Endodermal cell (in vitro differentiated cells): ENCODE measurements at regions not wholly inside any gene's neighbourhood (a gene's known extent, or its start where the extent isn't known, plus 50 kb on each side); places are given as distances from the start of the nearest gene placed in this dataset.

ENCODE experiments used
- DNase-seq: peaks from one replicate; pipeline ENCODE4 v3.0.0-alpha.2; 2017
- H3K27ac ChIP-seq: 2 replicates; pipeline ENCODE4 v1.5.1; 2013; ENCODE audit warnings: mild to moderate bottlenecking, low read depth, low read length, moderate library complexity
- H3K27me3 ChIP-seq: 2 replicates; pipeline ENCODE4 v1.6.1; 2013; ENCODE audit warnings: mild to moderate bottlenecking, low read length, moderate library complexity; ENCODE audit not compliant: insufficient read depth, control insufficient read depth, poor library complexity, severe bottlenecking
- H3K36me3 ChIP-seq: 2 replicates; pipeline ENCODE4 v1.7.0; 2013; ENCODE audit warnings: mild to moderate bottlenecking, low read length, moderate library complexity; ENCODE audit not compliant: control insufficient read depth, insufficient read depth
- H3K4me1 ChIP-seq: one replicate; pipeline ENCODE4 v1.7.0; 2013; ENCODE audit warnings: low read length; ENCODE audit not compliant: control insufficient read depth, insufficient read depth
- H3K4me3 ChIP-seq: 2 replicates; pipeline ENCODE4 v1.5.1; 2013; ENCODE audit warnings: mild to moderate bottlenecking, low read length, moderate library complexity
- H3K9ac ChIP-seq: 2 replicates; pipeline ENCODE4 v1.6.1; 2013; ENCODE audit warnings: mild to moderate bottlenecking, low read length, moderate library complexity; ENCODE audit not compliant: poor library complexity, severe bottlenecking; ENCODE audit errors: extremely low read depth
- H3K9me3 ChIP-seq: 2 replicates; pipeline ENCODE4 v1.6.1; 2013; ENCODE audit warnings: mild to moderate bottlenecking, low read length, moderate library complexity; ENCODE audit not compliant: control insufficient read depth
- H3K27ac Mint-ChIP-seq: 2 replicates; pipeline ENCODE4 v1.8.0; 2020; ENCODE audit warnings: mixed read lengths
- H3K27me3 Mint-ChIP-seq: 2 replicates; pipeline ENCODE4 v1.8.0; 2021; ENCODE audit warnings: mild to moderate bottlenecking, mixed read lengths; ENCODE audit not compliant: insufficient read depth
- H3K36me3 Mint-ChIP-seq: 2 replicates; pipeline ENCODE4 v1.8.0; 2020; ENCODE audit warnings: low read depth, mixed read lengths
- H3K4me1 Mint-ChIP-seq: 2 replicates; pipeline ENCODE4 v1.8.0; 2020; ENCODE audit warnings: mixed read lengths
- H3K4me3 Mint-ChIP-seq: 2 replicates; pipeline ENCODE4 v1.8.0; 2020; ENCODE audit warnings: mild to moderate bottlenecking, moderate library complexity, mixed read lengths
- H3K9me3 Mint-ChIP-seq: 2 replicates; pipeline ENCODE4 v1.8.0; 2020; ENCODE audit warnings: mild to moderate bottlenecking, mixed read lengths
- WGBS, 2 experiments: methylation state at CpG; one replicate each; pipeline versions ENCODE4 v1.1.5 to v1.1.7; 2013; ENCODE audit warnings: missing lambda C conversion rate in 2 of 2, mixed read lengths in 1 of 2; ENCODE audit not compliant: insufficient coverage in 1 of 2, insufficient read length in 1 of 2; 5-methylcytosine and 5-hydroxymethylcytosine counted together
- TF ChIP-seq, protein P1 (sequence below): fragments of 200-600 bp; sonication (generic); conservative IDR thresholded peaks from 2 replicates; pipeline ENCODE4 v1.5.0; 2021; ENCODE audit warnings: antibody characterized with exemption, mild to moderate bottlenecking

DNA sequence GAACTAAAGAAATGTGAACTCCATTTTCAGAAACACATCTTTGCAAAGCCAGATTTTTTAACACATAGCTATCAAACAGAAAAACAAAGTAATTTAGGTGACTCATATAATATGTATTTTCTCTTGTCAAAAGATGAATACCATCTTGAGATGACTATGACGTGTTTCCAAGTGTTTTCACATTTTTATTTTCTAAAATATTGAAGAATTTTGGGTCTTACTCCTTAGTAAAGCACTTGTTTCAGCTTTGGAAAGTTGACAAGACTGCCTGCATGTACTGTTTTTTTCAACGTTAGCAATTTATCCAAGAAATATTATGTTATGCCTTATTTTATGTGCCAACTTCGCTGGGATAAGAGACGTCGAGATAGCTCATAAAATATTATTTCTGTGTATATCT is 733.9 kb upstream of the EPHA5 start:
- Mint-ChIP-seq H3K9me3 (peaks cover 1% of the 10 kb centered on the region), H3K27me3 (no peaks in the 10 kb centered on the region), H3K36me3 (no peaks in the 10 kb centered on the region), H3K4me3 (no peak overlapping the region), H3K4me1 (no peaks in the 10 kb centered on the region), H3K27ac (no peak overlapping the region)
- TF ChIP-seq, protein P1, sequence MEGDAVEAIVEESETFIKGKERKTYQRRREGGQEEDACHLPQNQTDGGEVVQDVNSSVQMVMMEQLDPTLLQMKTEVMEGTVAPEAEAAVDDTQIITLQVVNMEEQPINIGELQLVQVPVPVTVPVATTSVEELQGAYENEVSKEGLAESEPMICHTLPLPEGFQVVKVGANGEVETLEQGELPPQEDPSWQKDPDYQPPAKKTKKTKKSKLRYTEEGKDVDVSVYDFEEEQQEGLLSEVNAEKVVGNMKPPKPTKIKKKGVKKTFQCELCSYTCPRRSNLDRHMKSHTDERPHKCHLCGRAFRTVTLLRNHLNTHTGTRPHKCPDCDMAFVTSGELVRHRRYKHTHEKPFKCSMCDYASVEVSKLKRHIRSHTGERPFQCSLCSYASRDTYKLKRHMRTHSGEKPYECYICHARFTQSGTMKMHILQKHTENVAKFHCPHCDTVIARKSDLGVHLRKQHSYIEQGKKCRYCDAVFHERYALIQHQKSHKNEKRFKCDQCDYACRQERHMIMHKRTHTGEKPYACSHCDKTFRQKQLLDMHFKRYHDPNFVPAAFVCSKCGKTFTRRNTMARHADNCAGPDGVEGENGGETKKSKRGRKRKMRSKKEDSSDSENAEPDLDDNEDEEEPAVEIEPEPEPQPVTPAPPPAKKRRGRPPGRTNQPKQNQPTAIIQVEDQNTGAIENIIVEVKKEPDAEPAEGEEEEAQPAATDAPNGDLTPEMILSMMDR: no peak
- H3K4me1 ChIP-seq: no peaks in the 10 kb centered on the region
- H3K27ac ChIP-seq: no peak overlapping the region
- no peaks in the 10 kb centered on the region for H3K36me3 ChIP-seq
- 95% methylated on average over 5 of the region's 5 CpGs; no CpG with 5 or more reads in 1 of the 2 experiments for WGBS, 2 experiments
- DNase-seq: no peak
- H3K9me3 ChIP-seq: no peaks in the 10 kb centered on the region
- no peaks in the 10 kb centered on the region for H3K27me3 ChIP-seq
- H3K4me3 ChIP-seq: no peak overlapping the region
- no peak overlapping the region for H3K9ac ChIP-seq

DNA sequence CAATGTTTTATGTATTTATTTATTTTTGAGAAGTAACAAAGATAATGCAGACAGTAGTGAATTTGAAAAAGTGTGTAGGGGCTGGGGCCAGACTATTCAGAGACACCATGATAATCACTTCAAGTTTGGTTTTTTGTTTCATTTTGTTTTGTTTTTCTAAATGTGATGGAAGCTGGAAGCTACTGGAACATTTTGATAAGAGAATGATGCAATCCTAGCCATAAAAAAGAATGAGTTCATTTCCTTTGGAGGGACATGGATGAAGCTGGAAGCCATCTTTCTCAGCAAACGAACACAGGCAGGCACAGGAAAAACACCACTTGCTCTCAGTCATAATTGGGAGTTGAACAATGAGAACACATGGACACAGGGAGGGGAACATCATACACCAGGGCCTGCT is 706.6 kb upstream of the EPHA5 start:
- Histone ChIP-seq H3K4me3 (no peak overlapping the region), H3K9me3 (no peaks in the 10 kb centered on the region), H3K9ac (no peak overlapping the region), H3K4me1 (no peaks in the 10 kb centered on the region), H3K27ac (no peak overlapping the region), H3K27me3 (no peaks in the 10 kb centered on the region), H3K36me3 (no peaks in the 10 kb centered on the region)
- no peaks in the 10 kb centered on the region for H3K27me3 Mint-ChIP-seq
- no peaks in the 10 kb centered on the region for H3K9me3 Mint-ChIP-seq
- 86 to 92% methylated on average over 1 of the region's 1 CpG for WGBS, 2 experiments
- H3K27ac Mint-ChIP-seq: no peak overlapping the region
- TF ChIP-seq, protein P1: no peak
- no peak overlapping the region for H3K4me3 Mint-ChIP-seq
- H3K4me1 Mint-ChIP-seq: peaks cover 6% of the 10 kb centered on the region
- DNase-seq: no peak
- no peaks in the 10 kb centered on the region for H3K36me3 Mint-ChIP-seq

DNA sequence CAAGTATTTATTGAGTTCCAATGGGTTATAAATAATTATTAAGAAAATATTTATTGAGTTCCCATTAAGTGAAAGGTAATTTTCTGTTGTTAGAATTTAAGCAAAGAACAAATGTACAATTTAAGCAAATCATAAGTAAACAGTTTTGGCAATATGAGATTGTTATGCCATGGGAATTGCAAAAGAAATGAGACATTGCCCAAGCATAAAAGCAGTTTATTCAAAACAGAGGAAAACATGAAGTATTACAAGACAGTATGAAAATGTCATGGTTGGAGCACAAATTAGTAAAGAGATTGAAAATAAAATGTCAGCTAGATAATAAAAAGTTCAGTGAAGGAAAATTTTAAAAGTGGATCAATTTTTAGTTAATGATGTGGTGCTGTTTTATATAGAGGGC is 706.1 kb upstream of the EPHA5 start:
- Histone ChIP-seq H3K9ac (no peak overlapping the region), H3K27ac (no peak overlapping the region), H3K27me3 (no peaks in the 10 kb centered on the region), H3K36me3 (no peaks in the 10 kb centered on the region), H3K4me3 (no peak overlapping the region), H3K9me3 (no peaks in the 10 kb centered on the region), H3K4me1 (no peaks in the 10 kb centered on the region)
- no peaks in the 10 kb centered on the region for H3K9me3 Mint-ChIP-seq
- no peaks in the 10 kb centered on the region for H3K27me3 Mint-ChIP-seq
- no peak for DNase-seq
- H3K4me3 Mint-ChIP-seq: no peak overlapping the region
- TF ChIP-seq, protein P1: no peak
- H3K27ac Mint-ChIP-seq: no peak overlapping the region
- H3K36me3 Mint-ChIP-seq: no peaks in the 10 kb centered on the region
- H3K4me1 Mint-ChIP-seq: peaks cover 6% of the 10 kb centered on the region
